MM.1S (cell line): ENCODE measurements at regions not wholly inside any gene's neighbourhood (a gene's known extent, or its start where the extent isn't known, plus 50 kb on each side); places are given as distances from the start of the nearest gene placed in this dataset.

Experiments used
- EZH2 ChIP-seq: fragments of 300-600 bp; sonication (generic); optimal IDR thresholded peaks from 2 replicates; pipeline ENCODE3; 2017; ENCODE audit warnings: low read depth, mild to moderate bottlenecking, antibody characterized with exemption, low read length, mixed read lengths
- EZH2phosphoT487 ChIP-seq: fragments of 300-600 bp; sonication (generic); IDR thresholded peaks from 2 replicates; pipeline ENCODE4 v1.6.1; 2018; ENCODE audit warnings: antibody characterized with exemption, low read length
- TF ChIP-seq, protein P1 (sequence below): fragments of 300-600 bp; sonication (generic); IDR thresholded peaks from 2 replicates; pipeline ENCODE4 v1.5.1; 2016; ENCODE audit warnings: antibody characterized with exemption, low read length, mixed read lengths

DNA sequence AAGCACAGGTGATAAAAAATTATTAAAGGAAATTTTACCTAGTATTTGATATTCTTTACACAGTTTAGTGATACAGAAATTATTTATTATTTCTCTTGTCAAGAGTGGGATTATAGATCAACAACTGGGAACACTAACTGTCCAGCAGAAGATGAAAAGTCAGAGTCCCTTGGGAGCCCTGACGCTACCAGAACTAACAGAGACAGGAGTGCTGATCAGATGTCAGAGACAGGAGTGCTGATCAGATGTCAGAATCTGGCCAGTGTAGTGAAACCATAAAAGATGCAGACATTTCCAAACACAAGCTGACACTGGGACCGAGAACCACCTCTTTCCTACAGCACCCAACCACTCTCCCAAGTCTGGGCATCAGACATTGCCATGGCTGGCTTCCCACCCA lies 828.2 kb downstream of the TNS3 start:
- TF ChIP-seq, protein P1, sequence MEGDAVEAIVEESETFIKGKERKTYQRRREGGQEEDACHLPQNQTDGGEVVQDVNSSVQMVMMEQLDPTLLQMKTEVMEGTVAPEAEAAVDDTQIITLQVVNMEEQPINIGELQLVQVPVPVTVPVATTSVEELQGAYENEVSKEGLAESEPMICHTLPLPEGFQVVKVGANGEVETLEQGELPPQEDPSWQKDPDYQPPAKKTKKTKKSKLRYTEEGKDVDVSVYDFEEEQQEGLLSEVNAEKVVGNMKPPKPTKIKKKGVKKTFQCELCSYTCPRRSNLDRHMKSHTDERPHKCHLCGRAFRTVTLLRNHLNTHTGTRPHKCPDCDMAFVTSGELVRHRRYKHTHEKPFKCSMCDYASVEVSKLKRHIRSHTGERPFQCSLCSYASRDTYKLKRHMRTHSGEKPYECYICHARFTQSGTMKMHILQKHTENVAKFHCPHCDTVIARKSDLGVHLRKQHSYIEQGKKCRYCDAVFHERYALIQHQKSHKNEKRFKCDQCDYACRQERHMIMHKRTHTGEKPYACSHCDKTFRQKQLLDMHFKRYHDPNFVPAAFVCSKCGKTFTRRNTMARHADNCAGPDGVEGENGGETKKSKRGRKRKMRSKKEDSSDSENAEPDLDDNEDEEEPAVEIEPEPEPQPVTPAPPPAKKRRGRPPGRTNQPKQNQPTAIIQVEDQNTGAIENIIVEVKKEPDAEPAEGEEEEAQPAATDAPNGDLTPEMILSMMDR, result no peak
- no peak for TF ChIP-seq EZH2phosphoT487
- no peak for TF ChIP-seq EZH2
